SIG-M5 treated with dmso at 0.1 percent for 504 hours (cell line): ENCODE measurements at regions not wholly inside any gene's neighbourhood (a gene's known extent, or its start where the extent isn't known, plus 50 kb on each side); places are given as distances from the start of the nearest gene placed in this dataset.
"Not testable (repeated sequence)": the region's sequence is repeated elsewhere in the genome, so short reads cannot be mapped to it uniquely, and the experiment has no call there.

ENCODE experiments used
- DNase-seq: peaks from one replicate; lab custom pipeline; 2025; ENCODE audit not compliant: unreplicated experiment; lab: John Stamatoyannopoulos, UW

DNA sequence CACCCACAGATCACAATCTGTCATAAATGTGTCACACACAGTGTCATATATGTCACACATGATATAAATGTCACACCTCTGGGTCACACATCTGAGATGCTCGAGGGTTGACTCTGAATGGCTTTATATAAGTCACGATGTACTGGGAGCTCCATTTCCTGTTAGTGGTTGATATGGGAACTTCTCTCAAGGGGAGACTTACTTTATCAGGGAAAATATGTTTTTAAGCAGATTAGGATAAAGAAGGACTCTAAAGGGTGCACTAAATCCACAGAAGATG lies 83.9 kb upstream of the MEF2A start:
- DNase-seq = no peak

DNA sequence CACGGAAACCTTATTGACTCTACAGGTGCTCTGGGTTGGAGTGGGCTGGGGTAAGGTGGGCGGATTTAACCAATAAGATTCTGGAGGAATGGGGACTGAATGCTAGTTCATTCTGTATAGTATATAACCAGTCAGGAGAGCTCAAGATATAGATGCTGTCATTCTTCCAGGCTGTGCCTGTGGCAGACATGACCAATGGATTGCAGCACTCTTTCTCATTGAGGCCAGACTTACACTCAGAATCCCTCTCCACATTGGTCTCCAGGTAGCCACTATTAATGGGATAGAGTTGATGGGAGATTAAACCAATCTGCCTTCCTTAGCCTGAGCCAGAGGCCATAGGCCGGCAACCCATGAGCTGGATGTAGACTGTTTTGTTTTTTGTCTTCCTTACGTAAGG lies 82.8 kb upstream of the MEF2A start:
- DNase-seq = no peak

DNA sequence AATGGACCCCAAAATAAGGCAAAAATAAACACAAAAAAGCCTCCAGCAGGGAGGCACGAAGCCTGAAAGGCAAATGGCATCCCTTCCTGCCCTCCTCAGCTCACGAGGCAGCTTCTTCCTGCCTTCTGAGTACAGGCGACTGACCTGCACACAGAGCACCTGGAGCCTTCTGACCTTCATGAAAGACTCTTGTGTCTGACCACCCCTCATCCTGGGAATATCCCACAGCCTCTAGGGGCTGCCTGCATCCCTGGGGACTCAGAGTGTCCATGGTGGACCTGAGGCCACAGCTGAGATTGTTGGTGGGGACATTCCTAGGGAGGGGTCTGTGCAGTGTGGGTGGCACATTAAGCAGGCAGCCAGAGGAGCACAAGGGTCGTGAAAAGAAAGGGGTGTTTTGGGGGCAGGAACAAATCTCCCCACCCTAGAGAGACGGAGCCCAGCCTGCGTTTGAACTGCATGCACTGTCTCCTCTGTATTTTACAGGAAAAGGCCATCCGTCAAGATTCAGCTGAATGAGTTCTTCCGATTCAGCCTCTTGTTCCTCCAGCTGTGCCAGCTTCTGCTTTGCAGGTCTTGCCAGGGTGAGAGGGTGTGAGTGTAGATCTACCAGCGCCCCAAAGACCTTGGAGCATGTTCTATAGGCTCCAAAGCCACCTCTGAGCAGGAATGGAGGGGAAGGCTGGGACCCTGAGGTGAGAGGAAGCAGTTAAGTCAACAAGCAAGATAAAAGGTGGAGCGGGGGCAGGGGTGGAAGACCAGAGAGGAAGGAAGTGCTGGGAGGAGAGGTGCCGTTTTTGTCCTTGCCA lies 80.4 kb upstream of the MEF2A start:
- no peak for DNase-seq

DNA sequence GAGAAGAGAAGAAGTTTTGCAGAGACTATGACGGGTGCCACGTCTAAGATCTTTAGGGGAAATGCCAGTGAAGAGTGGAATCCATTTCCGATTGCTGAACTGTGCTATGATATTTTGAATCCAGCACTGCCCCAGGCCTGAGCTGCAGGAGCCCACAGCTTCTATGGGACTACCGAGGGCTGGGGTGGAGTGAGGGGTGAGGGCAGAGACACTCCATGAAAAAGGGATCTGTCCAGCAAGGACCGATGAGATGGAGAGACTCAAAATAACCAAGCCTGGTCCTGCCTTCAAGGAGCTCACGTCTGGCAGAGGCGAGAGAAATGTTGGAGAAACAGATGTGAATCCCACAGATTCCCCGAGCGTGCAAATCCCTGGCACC lies 79.8 kb upstream of the MEF2A start:
- DNase-seq = no peak

DNA sequence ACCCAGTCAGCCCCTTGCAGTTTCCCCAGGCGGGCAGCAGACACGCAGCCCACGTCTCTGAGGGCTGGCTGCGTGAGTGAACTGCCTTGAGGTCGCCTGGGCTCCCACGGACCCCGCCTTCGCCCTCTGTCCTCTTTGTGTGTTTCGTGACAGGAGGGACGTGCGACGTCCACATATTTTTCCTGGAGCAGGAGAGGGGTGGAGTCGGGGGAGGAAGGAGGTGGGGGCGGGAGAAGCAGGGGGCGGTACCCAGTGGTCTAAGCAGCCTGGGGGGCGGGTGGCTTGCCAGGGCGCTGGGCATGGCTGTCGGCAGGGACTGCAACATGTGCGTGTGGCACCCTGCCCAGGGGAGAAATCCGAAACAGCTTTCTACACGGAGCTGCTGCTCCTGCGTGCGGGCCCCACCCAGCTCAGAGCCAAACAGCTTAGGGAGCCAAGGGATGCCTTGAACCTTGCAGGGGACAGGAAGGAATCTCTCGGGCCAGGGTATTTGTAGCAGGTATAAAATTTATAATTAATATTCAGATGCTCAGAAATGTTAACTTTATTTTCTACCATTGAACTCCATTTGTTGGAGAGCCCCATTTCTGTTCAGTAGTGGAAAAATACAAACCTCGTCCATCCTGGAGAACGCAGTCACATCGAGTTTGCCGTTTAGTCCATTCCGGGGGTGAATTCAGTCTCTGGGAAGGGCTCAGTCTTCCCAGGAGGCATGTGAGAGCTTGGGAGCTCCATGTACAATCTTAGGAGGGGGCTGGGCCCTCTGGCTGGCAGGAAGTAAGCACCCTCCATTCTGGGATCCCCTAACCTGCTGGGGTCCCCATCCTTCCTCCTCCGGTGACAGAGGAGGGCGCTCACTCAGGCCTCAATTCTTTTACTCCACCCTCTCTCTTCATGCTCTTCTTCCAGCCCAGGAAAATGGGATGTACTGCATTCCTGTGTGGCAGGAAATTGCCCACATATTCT lies 79.1 kb upstream of the MEF2A start:
- no peak for DNase-seq

DNA sequence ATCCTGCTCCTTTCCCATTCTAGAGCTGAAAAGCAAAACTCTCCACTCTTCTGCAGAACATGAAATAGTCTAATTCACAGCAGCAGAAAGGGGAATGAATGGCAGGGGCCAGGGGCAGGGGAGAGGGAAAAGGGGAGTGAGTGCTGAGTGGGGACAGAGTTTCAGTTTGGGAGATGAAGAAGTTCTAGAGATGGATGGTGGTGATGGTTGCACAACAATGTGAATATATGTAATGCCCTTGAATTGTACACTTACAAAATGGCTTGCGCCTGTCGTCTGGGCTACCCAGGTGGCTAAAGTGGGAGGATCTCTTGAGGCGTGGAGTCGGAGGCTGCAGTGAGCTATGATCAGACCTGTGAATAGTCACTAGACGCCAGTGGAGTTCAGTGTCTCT lies 78.5 kb upstream of the MEF2A start:
- DNase-seq = peak; percentile 32

DNA sequence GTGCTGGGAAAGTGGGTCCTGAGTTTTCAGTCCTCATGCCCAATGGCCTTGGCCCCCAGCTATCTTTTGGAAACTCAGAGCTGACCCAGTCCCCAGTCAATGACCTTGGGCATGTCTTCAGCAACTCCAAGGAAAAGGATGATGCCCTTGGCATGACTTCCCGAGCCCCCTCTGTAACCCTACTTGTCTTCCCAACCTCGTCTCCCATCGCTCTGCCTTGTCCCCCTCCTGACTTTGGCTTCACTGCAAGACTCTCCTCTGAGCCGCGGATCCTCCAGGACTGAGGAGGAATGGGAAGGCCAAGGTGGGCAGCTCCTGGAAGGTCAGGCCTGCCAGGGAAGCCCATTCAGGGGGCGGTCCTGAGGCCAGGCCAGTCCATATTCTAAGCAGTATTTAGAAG lies 73.5 kb upstream of the MEF2A start:
- DNase-seq = no peak

DNA sequence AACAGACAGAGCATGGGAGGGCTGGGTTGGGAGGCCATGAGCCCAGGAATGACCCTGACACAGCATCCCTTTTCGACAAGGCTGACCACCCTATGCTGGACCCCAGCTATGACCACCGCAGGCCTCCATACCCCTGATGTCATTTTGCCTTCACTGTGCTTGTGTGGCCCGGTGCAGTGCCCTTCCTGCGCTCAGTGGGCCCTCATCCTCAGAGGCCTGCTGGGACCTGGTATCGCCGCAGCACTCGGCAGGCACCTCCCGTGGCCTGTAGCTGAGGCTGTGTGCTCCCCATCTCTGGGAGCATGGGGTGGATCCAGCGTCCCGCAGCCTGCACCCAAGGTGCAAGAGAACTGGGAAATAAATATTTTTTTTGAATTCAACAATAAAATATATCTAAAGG lies 73.1 kb upstream of the MEF2A start:
- DNase-seq = no peak

DNA sequence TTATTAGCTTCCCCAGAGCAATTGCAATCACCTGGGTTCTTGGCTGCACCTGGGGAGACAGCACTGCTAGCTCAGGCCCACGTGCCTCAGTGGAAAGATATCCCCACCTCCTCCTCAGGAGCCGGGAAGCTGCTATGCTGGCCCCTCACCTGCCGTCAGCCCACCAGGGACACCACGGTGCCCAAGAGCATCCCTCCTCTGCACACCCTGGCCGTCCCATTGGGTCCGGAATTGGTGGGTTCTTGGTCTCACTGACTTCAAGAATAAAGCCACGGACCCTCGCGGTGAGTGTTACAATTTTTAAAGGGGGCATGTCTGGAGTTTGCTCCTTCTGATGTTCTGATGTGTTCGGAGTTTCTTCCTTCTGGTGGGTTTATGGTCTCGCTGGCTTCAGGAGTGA lies 72.3 kb upstream of the MEF2A start:
- DNase-seq = no peak

DNA sequence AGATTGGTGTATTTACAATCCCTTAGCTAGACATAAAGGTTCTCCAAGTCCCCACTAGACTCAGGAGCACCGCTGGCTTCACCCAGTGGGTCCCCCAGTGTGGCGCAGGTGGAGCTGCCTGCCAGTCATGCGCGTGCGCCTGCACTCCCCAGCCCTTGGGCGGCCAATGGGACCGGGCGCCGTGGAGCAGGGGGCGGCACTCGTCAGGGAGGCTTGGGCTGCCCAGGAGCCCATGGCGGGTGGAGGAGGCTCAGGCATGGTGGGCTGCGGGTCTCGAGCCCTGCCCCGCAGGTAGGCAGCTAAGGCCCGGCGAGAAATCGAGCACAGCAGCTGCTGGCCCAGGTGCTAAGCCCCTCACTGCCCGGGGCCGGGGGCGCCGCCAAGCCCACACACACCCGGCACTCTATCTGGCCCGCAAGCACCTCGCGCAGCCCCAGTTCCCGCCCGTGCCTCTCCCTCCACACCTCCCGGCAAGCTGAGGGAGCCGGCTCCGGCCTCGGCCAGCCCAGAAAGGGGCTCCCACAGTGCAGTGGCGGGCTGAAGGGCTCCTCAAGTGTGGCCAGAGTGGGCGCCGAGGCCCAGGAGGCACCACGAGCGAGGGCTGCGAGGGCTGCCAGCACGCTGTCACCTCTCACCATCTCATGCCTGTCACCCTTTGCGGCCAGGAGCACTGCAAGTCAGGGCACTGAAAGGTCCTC lies 71.1 kb upstream of the MEF2A start:
- not testable (repeated sequence) for DNase-seq

DNA sequence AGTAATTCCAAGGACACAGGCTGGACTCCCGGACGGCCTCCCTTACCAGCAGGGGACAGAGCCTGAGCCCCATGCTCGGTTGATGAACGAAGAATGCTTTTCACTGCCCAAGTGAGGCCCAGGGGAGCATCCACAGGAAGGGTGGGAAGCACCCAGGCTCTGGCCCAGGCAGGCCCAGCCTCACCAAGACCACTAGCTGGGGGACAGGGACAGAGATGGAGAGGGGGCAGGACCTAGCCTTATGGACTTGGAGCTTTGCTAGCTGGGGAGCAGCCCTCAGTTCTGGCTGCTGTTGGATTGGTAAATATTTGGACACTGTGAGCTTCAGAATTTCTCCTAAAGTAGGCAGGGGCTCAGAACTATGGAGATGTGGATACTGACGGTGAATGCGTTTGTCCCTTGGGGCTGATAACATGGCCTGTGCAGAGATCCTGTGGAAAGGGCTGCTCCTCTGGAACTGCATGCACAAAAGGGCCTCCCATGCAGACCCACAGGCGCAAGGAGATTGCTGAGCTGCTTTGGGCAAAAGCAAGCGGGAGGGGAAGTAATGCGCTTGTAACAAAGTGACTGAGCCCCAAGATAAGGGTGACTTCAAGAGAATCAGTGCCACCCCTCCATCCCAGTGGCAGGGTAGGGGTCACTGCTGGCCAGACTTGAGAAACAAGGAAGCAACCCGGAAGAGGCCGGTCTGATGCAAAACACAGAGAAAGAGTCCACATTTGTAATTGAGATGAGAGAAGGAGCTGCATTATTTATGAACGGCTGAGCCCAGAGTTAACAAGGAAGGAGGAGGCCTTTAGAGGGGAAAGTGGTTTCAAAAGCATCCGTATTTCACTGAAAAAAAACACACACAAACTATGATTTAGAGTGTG lies 70.1 kb upstream of the MEF2A start:
- DNase-seq = no peak

DNA sequence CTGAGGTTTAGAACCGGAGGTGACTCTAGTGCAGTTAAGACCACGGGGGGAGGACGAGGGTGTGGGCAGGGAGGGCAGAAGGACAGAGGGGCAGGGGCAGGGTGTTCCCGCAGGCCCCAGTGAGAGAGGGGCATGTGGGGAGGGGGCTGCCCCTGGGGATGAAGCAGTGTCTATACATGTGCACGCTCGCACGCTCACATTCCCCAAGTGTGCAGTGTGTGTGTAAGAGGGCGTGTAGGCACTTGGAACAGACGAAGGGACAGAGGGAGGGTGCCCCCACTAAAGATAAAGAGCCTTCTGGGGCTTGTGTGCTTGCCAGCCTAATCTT lies 69.5 kb upstream of the MEF2A start:
- DNase-seq = no peak

DNA sequence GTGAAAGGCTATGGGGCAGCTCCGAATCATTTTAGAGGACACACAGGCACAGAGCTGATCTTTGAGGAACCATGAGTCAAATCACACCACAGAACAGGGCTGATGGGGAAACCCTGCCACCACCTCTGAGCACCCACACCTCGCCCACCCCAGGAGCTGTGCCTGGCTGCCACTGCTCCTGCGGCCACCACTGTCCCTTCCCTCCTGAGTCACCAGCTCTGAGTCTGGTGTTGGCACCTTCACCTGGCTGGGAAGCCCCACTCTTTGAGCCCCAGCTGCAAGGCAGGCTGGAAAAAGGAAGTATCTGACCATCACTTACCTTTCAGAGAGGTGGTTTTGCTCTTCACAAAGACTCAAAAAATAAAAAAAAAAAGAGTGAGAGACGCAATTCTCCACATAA lies 63.6 kb upstream of the MEF2A start:
- DNase-seq = no peak

DNA sequence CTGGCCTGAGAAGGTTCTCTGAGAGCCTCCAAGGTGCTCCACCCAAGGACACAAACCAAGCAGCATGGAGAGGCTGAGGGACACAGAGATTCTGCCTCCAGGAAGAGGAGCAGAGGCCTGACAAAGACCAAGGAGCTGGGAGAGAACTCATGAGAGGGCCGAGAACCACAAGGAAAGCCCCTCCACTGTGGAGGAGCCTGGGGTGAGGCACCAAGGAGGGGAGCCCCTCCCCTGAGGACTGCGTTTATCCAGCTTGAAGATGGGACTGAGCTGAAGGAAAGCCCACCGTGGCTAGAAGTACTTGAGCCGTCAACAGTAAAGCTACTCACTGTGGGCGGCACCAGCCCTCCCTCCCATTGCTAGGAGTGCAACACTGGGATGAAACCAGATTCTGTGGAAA lies 63.1 kb upstream of the MEF2A start:
- DNase-seq = no peak

DNA sequence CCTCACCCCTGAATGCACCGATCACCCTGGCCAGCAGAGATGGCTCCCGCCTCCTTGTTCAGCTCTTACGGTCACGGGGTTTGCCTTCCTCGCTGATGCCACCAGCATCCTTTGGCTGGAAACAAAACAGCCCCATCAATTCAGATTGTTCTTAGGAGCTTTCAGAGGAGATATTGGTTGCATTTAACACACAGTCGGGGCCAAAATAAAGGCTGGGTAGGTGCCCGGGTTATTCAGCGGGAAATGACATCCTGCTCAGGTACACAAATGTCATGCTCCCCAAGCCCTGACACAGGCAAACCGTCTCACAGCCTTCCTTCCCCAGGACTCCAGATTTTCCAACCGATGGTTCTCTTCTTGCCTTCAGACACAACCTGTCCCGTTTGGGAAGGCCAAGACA lies 62.4 kb upstream of the MEF2A start:
- DNase-seq = no peak

DNA sequence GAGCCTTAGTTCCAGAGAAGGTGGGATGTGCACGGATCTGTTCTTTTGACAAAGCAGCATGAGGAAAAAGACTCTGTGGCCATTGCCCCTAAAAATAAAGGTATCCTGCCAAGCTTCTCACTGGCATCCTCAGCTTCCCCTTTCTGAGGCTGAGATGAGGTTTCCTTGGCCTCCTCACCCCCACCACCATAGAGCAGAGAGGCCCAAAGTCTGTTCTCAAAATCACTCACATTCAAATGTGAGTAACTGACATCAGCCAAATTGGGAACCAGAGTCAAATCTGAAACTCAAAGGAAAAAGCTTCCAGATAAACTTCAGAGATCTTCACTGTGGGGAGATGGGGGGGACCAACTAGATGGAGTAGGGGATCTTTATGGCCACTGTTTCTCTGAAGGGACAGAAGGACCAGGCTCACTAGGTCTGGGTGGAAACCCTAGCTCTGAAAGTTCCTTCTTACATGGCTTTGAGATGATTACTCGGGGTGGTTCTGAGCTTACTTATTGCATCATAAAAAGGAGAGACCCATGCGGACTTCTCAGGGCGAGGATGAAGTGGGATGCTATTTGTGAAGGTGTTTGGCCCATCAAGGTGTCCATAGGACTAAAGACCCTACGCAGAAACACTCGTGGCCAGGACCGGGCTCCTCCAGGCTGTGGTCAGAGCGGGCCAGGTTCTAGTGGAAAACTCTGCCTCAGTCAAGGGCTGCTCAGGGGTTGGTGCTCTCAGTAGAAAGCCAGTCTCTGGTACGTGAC lies 61.5 kb upstream of the MEF2A start:
- no peak for DNase-seq

DNA sequence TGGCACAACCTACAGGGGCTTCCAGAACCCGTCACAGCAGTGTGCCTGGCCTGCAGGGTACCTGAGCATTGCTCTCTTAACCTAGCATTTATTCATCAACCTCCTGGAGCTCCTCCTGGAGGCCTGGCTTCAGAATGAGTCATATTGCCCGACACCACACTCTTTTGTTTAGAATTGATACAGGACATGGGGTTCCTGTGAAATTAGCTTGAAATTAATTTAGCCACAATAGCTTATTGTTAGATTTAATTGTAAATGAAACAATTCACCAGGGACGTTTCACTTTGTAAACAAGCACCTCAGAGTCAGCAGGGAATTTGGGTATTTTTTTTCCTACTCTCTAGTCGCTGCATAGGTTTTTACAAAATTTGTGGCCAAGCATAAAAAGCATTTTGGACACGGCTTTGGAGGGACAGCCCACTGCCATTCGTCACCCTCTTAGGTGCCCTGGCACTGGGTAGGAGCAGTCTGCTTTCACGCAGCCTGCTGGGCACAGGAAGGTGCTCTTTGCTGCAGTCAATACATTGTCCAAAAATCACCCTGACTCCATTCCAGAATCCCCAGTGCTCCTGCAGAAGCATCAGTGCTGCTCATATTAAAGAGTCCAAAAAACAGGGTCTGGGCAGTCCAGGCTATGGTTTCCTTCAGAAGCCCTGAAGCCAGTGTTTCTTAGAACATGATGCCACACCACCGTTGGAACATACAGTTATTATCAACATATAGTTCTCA lies 60.8 kb upstream of the MEF2A start:
- DNase-seq = no peak

DNA sequence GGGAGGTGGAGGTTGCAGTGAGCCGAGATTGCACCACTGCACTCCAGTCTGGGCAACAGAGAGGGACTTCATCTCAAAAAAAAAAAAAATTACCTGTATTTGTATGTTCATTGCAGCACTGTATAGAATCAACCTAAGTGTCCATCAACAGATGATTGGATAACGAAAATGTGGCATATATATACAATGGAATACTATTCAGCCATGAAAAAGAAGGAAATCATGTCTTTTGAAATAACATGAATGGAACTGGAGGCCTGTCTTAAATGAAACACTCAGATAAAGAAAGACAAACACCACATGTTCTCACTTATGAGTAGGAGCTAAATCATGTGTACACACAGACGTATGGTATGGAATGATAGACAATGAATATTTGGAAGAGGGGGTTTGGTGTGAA lies 59.4 kb upstream of the MEF2A start:
- DNase-seq = no peak

DNA sequence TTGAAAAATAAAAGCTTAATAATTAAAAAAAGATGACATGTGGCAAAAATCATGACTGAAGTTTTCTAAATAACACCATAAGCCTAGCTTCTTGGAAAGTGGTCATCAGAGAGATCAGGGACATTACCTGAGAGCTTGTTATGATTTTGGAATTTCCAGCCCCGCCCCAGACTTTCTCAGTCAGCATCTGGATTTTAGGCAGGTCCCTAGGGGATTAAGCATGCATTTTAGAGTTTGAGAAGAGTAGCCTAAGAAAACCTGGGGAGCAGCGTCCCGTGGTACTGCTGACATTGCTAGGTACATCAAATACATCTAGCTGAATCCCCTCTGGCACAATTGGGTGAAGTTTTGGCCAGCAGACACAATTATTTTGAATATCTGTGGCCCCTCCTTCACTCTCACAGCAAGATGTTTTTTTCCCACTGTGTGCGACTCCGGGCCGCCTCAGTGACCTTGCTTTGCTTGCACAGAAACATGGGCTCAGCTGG lies 58.7 kb upstream of the MEF2A start:
- DNase-seq = no peak
